IMR-90 (cell line): ENCODE measurements at regions not wholly inside any gene's neighbourhood (a gene's known extent, or its start where the extent isn't known, plus 50 kb on each side); places are given as distances from the start of the nearest gene placed in this dataset.

Source experiments
- ATAC-seq: fragments of 200-7000 bp; cut with Tn5 transposase; 2 replicates; pipeline ENCODE4 v1.9.1; 2020; ENCODE audit warnings: low read depth, mild to moderate bottlenecking, moderate library complexity
- BruUV-seq: library from RNA; stranded (reverse); fragments of 400-500 nt; replicated peaks from 2 replicates; lab custom pipeline; 2021; lab: Mats Ljungman, UMichigan
- CTCF ChIA-PET: fragments of 300-600 bp; formaldehyde crosslinking; extraction: SDS; loops from one replicate; lab custom pipeline; 2021; ENCODE audit warnings: antibody characterized with exemption; lab: Yijun Ruan, JAX
- POLR2A ChIA-PET: fragments of 300-600 bp; sonication (Branson Sonifier 250); formaldehyde crosslinking; loops from one replicate; lab custom pipeline; 2022; ENCODE audit warnings: antibody characterized with exemption; ENCODE audit not compliant: unreplicated experiment; lab: Charles Lee
- DNase-seq: peaks from one replicate; pipeline ENCODE4 v3.0.0; 2013
- H2AFZ ChIP-seq: replicated peaks from 2 replicates; pipeline ENCODE3; 2013; ENCODE audit warnings: low read length, mild to moderate bottlenecking; ENCODE audit not compliant: poor library complexity
- H2AK5ac ChIP-seq: 2 replicates; pipeline ENCODE4 v1.6.1; 2013; ENCODE audit warnings: low read depth, low read length, inconsistent platforms
- H2AK9ac ChIP-seq: replicated peaks from 2 replicates; pipeline ENCODE3; 2013; ENCODE audit warnings: mild to moderate bottlenecking, low read depth, low read length, moderate library complexity; ENCODE audit not compliant: poor library complexity
- H2BK120ac ChIP-seq: 2 replicates; pipeline ENCODE4 v1.6.1; 2013; ENCODE audit warnings: low read depth, low read length, inconsistent platforms
- H2BK15ac ChIP-seq: 3 replicates; pipeline ENCODE4 v1.6.1; 2013; ENCODE audit warnings: low read depth, low read length, inconsistent platforms
- H2BK20ac ChIP-seq: 2 replicates; pipeline ENCODE4 v1.6.1; 2013; ENCODE audit warnings: low read depth, mild to moderate bottlenecking, inconsistent platforms, low read length, moderate library complexity
- H2BK5ac ChIP-seq: 2 replicates; pipeline ENCODE4 v1.6.1; 2013; ENCODE audit warnings: mild to moderate bottlenecking, low read depth, low read length, inconsistent platforms; ENCODE audit not compliant: poor library complexity, severe bottlenecking
- H3K14ac ChIP-seq: replicated peaks from 2 replicates; pipeline ENCODE4 v1.6.1; 2013; ENCODE audit warnings: low read depth, low read length, inconsistent platforms
- H3K18ac ChIP-seq: 2 replicates; pipeline ENCODE4 v1.6.1; 2013; ENCODE audit warnings: low read depth, low read length, control low read depth
- H3K23ac ChIP-seq: 2 replicates; pipeline ENCODE4 v1.6.1; 2013; ENCODE audit warnings: low read depth, low read length, inconsistent platforms
- H3K27ac ChIP-seq: 2 replicates; pipeline ENCODE4 v1.5.1; 2013; ENCODE audit warnings: mild to moderate bottlenecking, control low read depth, low read length; ENCODE audit not compliant: insufficient read depth
- H3K27me3 ChIP-seq: 2 replicates; pipeline ENCODE4 v1.6.1; 2013; ENCODE audit warnings: low read length; ENCODE audit not compliant: control insufficient read depth, insufficient read depth
- H3K36me3 ChIP-seq: 2 replicates; pipeline ENCODE4 v1.6.1; 2013; ENCODE audit warnings: low read length, mixed read lengths; ENCODE audit not compliant: control insufficient read depth, insufficient read depth
- H3K4ac ChIP-seq: 2 replicates; pipeline ENCODE4 v1.6.1; 2013; ENCODE audit warnings: low read depth, low read length, inconsistent platforms
- H3K4me1 ChIP-seq: 2 replicates; pipeline ENCODE4 v1.6.1; 2013; ENCODE audit warnings: low read length, mixed read lengths; ENCODE audit not compliant: control insufficient read depth, insufficient read depth
- H3K4me2 ChIP-seq: 2 replicates; pipeline ENCODE4 v1.6.1; 2013; ENCODE audit warnings: low read depth, mild to moderate bottlenecking, control low read depth, low read length, moderate library complexity
- H3K4me3 ChIP-seq: 2 replicates; pipeline ENCODE4 v1.5.1; 2013; ENCODE audit warnings: low read depth, mild to moderate bottlenecking, control low read depth, low read length, moderate library complexity; ENCODE audit not compliant: insufficient read depth
- H3K56ac ChIP-seq: 2 replicates; pipeline ENCODE4 v1.6.1; 2013; ENCODE audit warnings: low read length, inconsistent platforms; ENCODE audit not compliant: insufficient read depth; ENCODE audit errors: extremely low read depth
- H3K79me1 ChIP-seq, 2 experiments: 2 replicates each; pipeline ENCODE4 v1.6.1; 2013; ENCODE audit warnings: low read length in 2 of 2, inconsistent platforms in 1 of 2, low read depth in 1 of 2
- H3K9ac ChIP-seq: 2 replicates; pipeline ENCODE4 v1.6.1; 2013; ENCODE audit warnings: low read depth, low read length, control low read depth
- H3K9me1 ChIP-seq: 2 replicates; pipeline ENCODE4 v1.6.1; 2013; ENCODE audit warnings: low read length, inconsistent platforms; ENCODE audit not compliant: insufficient read depth
- H3K9me3 ChIP-seq: 2 replicates; pipeline ENCODE4 v1.6.1; 2013; ENCODE audit warnings: low read length; ENCODE audit not compliant: control insufficient read depth, insufficient read depth
- H4K20me1 ChIP-seq: 2 replicates; pipeline ENCODE4 v1.6.1; 2013; ENCODE audit warnings: low read length, inconsistent platforms; ENCODE audit not compliant: insufficient read depth
- H4K5ac ChIP-seq: 2 replicates; pipeline ENCODE4 v1.6.1; 2013; ENCODE audit warnings: mild to moderate bottlenecking, low read depth, low read length, control low read depth
- H4K8ac ChIP-seq, 2 experiments: 2 replicates each; pipeline ENCODE4 v1.6.1; 2013; ENCODE audit warnings: low read depth in 2 of 2, low read length in 2 of 2, control low read depth in 1 of 2, inconsistent platforms in 1 of 2
- H4K91ac ChIP-seq: 2 replicates; pipeline ENCODE4 v1.6.1; 2013; ENCODE audit warnings: low read depth, low read length, inconsistent platforms; ENCODE audit not compliant: insufficient read depth
- WGBS, 2 experiments: methylation state at CpG; one replicate each; pipeline versions ENCODE4 v1.1.5 to v1.1.7; 2013; ENCODE audit warnings: missing lambda C conversion rate in 2 of 2; ENCODE audit not compliant: insufficient read length in 1 of 2; ENCODE audit errors: extremely low coverage in 2 of 2; 5-methylcytosine and 5-hydroxymethylcytosine counted together
- dilution Hi-C: fragments of 300-500 bp; cut with HindIII; formaldehyde crosslinking; loops from one replicate; pipeline ENCODE4 v1.14.3; 2018; ENCODE audit warnings: low sequenced_read_pairs; ENCODE audit not compliant: unreplicated experiment
- in situ Hi-C: fragments of 300-500 bp; cut with MboI; formaldehyde crosslinking; loops from 3 replicates; pipeline ENCODE4 v1.14.3; 2019; ENCODE audit warnings: low sequenced_read_pairs, inconsistent platforms, mixed read lengths
- intact Hi-C: fragments of 100-400 bp; cut with micrococcal nuclease; formaldehyde crosslinking; loops from 2 replicates; pipeline ENCODE4 v1.10.0; 2022
- TF ChIP-seq, protein P1 (sequence below): fragments of 150-350 bp; IDR thresholded peaks from 2 replicates; pipeline ENCODE4 v1.6.1; 2016; ENCODE audit warnings: low read depth, mild to moderate bottlenecking, low read length, moderate library complexity, borderline replicate concordance

DNA sequence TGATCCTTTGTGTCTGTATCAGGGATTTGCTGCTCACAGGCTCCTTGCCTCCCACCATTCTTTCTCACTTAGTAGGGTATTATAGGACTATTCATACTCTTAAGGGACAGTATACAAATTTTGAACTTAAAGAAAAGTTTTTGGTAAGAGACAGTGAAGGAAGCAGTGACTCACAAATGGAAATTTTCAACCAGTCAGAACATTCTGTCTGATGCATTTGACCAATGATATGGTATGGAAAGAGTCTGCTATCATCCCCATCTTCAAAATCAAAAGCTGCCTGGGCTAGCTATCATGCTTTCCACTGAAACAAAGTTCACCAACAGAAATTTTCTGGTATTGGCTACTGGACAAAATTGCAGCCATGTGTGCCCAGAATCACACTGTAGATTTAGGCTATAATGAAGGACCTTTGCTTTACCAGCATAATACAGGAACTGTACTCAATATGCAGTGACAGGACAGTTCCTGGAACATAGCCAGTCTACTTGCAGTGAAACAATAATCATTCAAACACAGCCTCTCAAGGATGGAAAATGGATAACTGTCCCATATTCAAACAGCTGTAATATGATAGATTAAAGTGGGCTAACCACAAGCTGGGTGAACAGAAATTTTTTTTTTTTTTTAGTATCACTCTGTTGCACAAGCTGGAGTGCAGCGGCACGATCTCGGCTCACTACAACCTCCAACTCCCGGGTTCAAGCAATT lies 109.0 kb upstream of the ACSL4 start:
- DNase-seq (peak; percentile 64), ATAC-seq (no peak; the same call in 1 of the 2 replicates)
- Histone ChIP-seq H2AK9ac (no peak overlapping the region), H2AFZ (no peak overlapping the region), H3K56ac (no peak overlapping the region), H3K4me2 (no peak overlapping the region), H4K20me1 (no peaks in the 10 kb centered on the region), H2BK20ac (peak overlapping the region; percentile 24; the same call in 1 of the 2 replicates), H3K4me3 (no peak overlapping the region), H4K91ac (no peak overlapping the region), H3K4me1 (peaks cover 23% of the 10 kb centered on the region), H2AK5ac (no peak overlapping the region), H3K9ac (no peak overlapping the region), H3K9me1 (0 out of 2 replicates have a peak, but pooled peaks cover 3% of the 10 kb centered on the region), H3K36me3 (no peaks in the 10 kb centered on the region), H3K9me3 (no peaks in the 10 kb centered on the region), H3K23ac (no peak overlapping the region), H2BK5ac (peak overlapping the region; percentile 8), H2BK120ac (peak overlapping the region; percentile 31; the same call in 1 of the 2 replicates), H3K27me3 (no peaks in the 10 kb centered on the region; the same call in none of the 2 replicates), H3K4ac (no peak overlapping the region), H2BK15ac (no peak overlapping the region), H4K5ac (peak overlapping the region; percentile 54; the same call in 1 of the 2 replicates), H3K14ac (no peak overlapping the region), H3K18ac (peak overlapping the region; percentile 62), H4K8ac (0 out of 4 replicates have a peak overlapping the region, but pooled peaks of 1 of the 2 experiments have one; percentile 63), H3K79me1 (no peaks in the 10 kb centered on the region), H3K27ac (no peak overlapping the region)
- TF ChIP-seq, protein P1, sequence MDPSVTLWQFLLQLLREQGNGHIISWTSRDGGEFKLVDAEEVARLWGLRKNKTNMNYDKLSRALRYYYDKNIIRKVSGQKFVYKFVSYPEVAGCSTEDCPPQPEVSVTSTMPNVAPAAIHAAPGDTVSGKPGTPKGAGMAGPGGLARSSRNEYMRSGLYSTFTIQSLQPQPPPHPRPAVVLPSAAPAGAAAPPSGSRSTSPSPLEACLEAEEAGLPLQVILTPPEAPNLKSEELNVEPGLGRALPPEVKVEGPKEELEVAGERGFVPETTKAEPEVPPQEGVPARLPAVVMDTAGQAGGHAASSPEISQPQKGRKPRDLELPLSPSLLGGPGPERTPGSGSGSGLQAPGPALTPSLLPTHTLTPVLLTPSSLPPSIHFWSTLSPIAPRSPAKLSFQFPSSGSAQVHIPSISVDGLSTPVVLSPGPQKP = no peak
- 100% methylated on average over 2 of the region's 4 CpGs; no CpG with 5 or more reads in 1 of the 2 experiments for WGBS, 2 experiments
- BruUV-seq = no TSS peak
- ChIA-PET POLR2A (no interaction called here), CTCF (interaction anchor here (1.5 kb wide), 1 partner anchor 15 kb away, joined by 6 read pairs; no protein-coding TSS in a partner anchor)
- in situ Hi-C loops = loop anchor here (5.0 kb wide), 1 partner anchor 110 kb away; the partner anchor contains the start of gene ACSL4
- intact Hi-C loops = no loop called here
- dilution Hi-C loops = no loop called here
